Kidney (tissue), 13 donors: ENCODE measurements at regions not wholly inside any gene's neighbourhood (a gene's known extent, or its start where the extent isn't known, plus 50 kb on each side); places are given as distances from the start of the nearest gene placed in this dataset.

ENCODE experiments used
- DNase-seq, 5 donors: peaks; one replicate each; pipeline ENCODE4 v3.0.0-alpha.2; 2013 to 2020
- FAIRE-seq: peaks from 2 replicates; lab custom pipeline; 2012; peaks lifted over from hg19 to GRCh38; lab: Jason Lieb, UNC
- H3K27ac ChIP-seq, 2 donors: one replicate each; pipeline ENCODE4 v1.7.0; 2013; ENCODE audit warnings: low read depth in 2 of 2, low read length in 2 of 2, inconsistent platforms in 1 of 2
- H3K27me3 ChIP-seq: one replicate; pipeline ENCODE4 v1.7.1; 2013; ENCODE audit warnings: low read length, inconsistent platforms; ENCODE audit not compliant: control insufficient read depth, insufficient read depth
- H3K36me3 ChIP-seq, 3 donors: one replicate each; pipeline versions ENCODE4 v1.7.0 to v1.7.1; 2013; ENCODE audit warnings: low read length in 3 of 3, control low read depth in 1 of 3, inconsistent platforms in 1 of 3; ENCODE audit not compliant: insufficient read depth in 3 of 3, control insufficient read depth in 2 of 3
- H3K4me1 ChIP-seq, 3 donors: one replicate each; pipeline versions ENCODE4 v1.7.0 to v1.7.1; 2013; ENCODE audit warnings: low read length in 3 of 3, inconsistent platforms in 1 of 3, low read depth in 1 of 3; ENCODE audit not compliant: control insufficient read depth in 2 of 3, insufficient read depth in 2 of 3
- H3K4me3 ChIP-seq, 3 donors: one replicate each; pipeline versions ENCODE4 v1.7.0 to v1.8.1; 2013; ENCODE audit warnings: low read length in 3 of 3, control low read depth in 1 of 3, inconsistent platforms in 1 of 3
- H3K9ac ChIP-seq, 3 donors: one replicate each; pipeline versions ENCODE4 v1.7.0 to v1.7.1; 2013; ENCODE audit warnings: low read length in 3 of 3, control low read depth in 1 of 3, inconsistent platforms in 1 of 3
- H3K9me3 ChIP-seq, 3 donors: one replicate each; pipeline versions ENCODE4 v1.7.0 to v1.7.1; 2013; ENCODE audit warnings: low read length in 3 of 3, control low read depth in 1 of 3, inconsistent platforms in 1 of 3; ENCODE audit not compliant: control insufficient read depth in 2 of 3, insufficient read depth in 1 of 3
- CTCF ChIP-seq: IDR thresholded peaks from 3 replicates; pipeline ENCODE4 v1.5.1; 2012; ENCODE audit warnings: mild to moderate bottlenecking, moderate library complexity, borderline replicate concordance; ENCODE audit not compliant: insufficient read depth; ENCODE audit errors: extremely low read depth
- intact Hi-C: fragments of 100-400 bp; cut with DNase I; formaldehyde crosslinking; loops from one replicate; pipeline ENCODE4 v1.11.1; 2022
- donor health status: control.
- donor health status: control.
- donor health status: control.
- donor health status: control.
- donor health status: control.
- donor health status: DM: yes; HTN: yes; CAD: no.
- donor health status: Normal renal cell carcinoma (clear cell type).

- FAIRE-seq = no peak
- H3K9me3 ChIP-seq = peaks cover 0 to 7% (median 0%) of the 10 kb centered on the region in 3 donors
- no peaks in the 10 kb centered on the region for H3K36me3 ChIP-seq
- H3K9ac ChIP-seq = no peak overlapping the region
- peaks cover 0 to 14% (median 13%) of the 10 kb centered on the region in 3 donors for H3K4me1 ChIP-seq
- H3K27ac ChIP-seq = no peak overlapping the region
- H3K4me3 ChIP-seq = no peak overlapping the region
- intact Hi-C loops = no loop called here
- no peaks in the 10 kb centered on the region for H3K27me3 ChIP-seq
- TF ChIP-seq CTCF = no peak
- no peak for DNase-seq
These were observed 59.8 kb upstream of the ZNRF2 start for GRCh38 chr7:30224511-30225062.

DNA sequence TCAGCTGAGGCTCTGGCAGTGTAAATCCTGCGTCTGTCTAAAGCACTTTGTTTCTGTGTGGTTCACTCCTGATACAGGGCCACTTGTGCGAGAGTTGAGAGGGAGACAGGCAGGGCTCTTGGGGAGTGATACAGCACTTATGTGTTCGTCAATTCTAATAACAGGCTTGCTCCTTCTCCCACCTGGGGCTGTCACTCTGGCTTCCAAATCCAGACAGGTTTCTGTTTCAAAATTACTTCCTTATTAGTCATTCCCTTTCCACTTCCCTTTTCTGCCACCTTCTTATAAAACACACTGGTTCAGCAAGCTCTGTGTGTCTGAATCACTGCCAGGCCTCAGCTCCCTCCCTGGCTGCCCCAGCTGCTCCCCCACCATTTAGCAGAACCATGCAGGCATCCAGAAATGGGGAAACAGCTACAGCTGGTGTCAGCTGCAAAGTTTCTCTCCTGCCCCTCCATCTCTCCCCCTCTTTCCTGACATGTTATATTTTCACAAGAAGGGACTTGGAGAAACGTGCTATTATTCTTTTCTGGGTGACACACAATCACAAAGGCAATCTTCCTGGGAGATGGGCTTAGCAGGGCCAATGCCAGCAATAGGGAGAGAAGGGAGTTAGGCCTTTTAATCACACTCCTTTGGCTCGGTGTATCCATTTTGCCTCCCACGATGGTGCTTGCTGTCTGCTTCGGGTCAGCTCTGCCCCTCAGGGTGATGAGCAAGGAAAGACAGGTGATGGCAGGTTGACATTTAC lies 58.4 kb upstream of the ZNRF2 start:
- no peaks in the 10 kb centered on the region for H3K27me3 ChIP-seq
- peak overlapping the region; percentile 79 for H3K27ac ChIP-seq
- FAIRE-seq (no peak), DNase-seq (peak in 4 of 5 donors; percentile 47 to 88 (median 68))
- peaks cover 0 to 14% (median 13%) of the 10 kb centered on the region in 3 donors for H3K4me1 ChIP-seq
- H3K9me3 ChIP-seq = peaks cover 0 to 7% (median 0%) of the 10 kb centered on the region in 3 donors
- peak overlapping the region in 2 of 3 donors; percentile 33 to 59 for H3K9ac ChIP-seq
- H3K36me3 ChIP-seq = no peaks in the 10 kb centered on the region
- intact Hi-C loops = no loop called here
- TF ChIP-seq CTCF = no peak
- no peak overlapping the region for H3K4me3 ChIP-seq

GRCh38 chr7:30226614-30227268 lies 57.7 kb upstream of the ZNRF2 start:
- peak overlapping the region; percentile 78 to 79 for H3K27ac ChIP-seq
- H3K27me3 ChIP-seq = no peaks in the 10 kb centered on the region
- H3K4me1 ChIP-seq = peaks cover 0 to 14% (median 13%) of the 10 kb centered on the region in 3 donors
- intact Hi-C loops = no loop called here
- no peaks in the 10 kb centered on the region for H3K36me3 ChIP-seq
- peaks cover 0 to 7% (median 0%) of the 10 kb centered on the region in 3 donors for H3K9me3 ChIP-seq
- no peak for FAIRE-seq
- peak in 4 of 5 donors; percentile 56 to 71 (median 62) for DNase-seq
- peak; percentile 66 for TF ChIP-seq CTCF
- H3K9ac ChIP-seq = peak overlapping the region in 1 of 3 donors; percentile 59
- H3K4me3 ChIP-seq = no peak overlapping the region
